ENCODE measurements at regions not wholly inside any gene's neighbourhood (a gene's known extent, or its start where the extent isn't known, plus 50 kb on each side); places are given as distances from the start of the nearest gene placed in this dataset.

DNA sequence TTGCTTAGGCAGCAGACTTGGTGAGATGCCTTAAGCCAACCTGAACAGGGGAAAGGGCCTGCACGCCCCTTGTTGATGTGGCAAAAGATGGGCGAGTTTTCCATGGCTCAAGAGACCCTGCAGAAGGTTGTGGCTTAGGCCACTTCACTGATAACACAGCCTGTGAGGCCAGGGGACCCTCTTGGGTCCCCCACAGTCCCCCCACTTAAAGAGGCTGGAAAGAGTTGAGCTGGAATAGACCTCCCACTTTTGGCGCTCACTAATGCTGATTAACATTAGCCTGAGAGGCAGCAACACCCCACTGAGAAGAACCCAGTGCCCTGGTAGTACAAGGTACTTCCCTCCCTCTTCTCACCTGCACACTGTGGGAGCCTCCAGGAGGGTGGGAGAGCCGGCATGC lies 107.5 kb downstream of the TRIM29 start:
- TF ChIP-seq, protein P1, sequence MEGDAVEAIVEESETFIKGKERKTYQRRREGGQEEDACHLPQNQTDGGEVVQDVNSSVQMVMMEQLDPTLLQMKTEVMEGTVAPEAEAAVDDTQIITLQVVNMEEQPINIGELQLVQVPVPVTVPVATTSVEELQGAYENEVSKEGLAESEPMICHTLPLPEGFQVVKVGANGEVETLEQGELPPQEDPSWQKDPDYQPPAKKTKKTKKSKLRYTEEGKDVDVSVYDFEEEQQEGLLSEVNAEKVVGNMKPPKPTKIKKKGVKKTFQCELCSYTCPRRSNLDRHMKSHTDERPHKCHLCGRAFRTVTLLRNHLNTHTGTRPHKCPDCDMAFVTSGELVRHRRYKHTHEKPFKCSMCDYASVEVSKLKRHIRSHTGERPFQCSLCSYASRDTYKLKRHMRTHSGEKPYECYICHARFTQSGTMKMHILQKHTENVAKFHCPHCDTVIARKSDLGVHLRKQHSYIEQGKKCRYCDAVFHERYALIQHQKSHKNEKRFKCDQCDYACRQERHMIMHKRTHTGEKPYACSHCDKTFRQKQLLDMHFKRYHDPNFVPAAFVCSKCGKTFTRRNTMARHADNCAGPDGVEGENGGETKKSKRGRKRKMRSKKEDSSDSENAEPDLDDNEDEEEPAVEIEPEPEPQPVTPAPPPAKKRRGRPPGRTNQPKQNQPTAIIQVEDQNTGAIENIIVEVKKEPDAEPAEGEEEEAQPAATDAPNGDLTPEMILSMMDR (IDR thresholded peaks at IDR 0.05; ENCODE audit: poor library complexity, severe bottlenecking), result no peak
- TF ChIP-seq EZH2 (IDR thresholded peaks at IDR 0.05; ENCODE audit: borderline replicate concordance, insufficient read depth, low read length, poor library complexity, severe bottlenecking) (no peak), EP300 (conservative IDR thresholded peaks at IDR 0.05; ENCODE audit: poor library complexity, severe bottlenecking) (no peak), POLR2AphosphoS5 (IDR thresholded peaks at IDR 0.05) (no peak)
